Gastroesophageal sphincter (tissue), 4 donors: ENCODE measurements at regions not wholly inside any gene's neighbourhood (a gene's known extent, or its start where the extent isn't known, plus 50 kb on each side); places are given as distances from the start of the nearest gene placed in this dataset.
"Not testable (repeated sequence)": the region's sequence is repeated elsewhere in the genome, so short reads cannot be mapped to it uniquely, and the experiment has no call there.

Experiments used
- ATAC-seq: fragments of 150-250 bp; one replicate; pipeline ENCODE4 v1.9.1; 2016; ENCODE audit warnings: mild to moderate bottlenecking, moderate library complexity
- H3K27ac ChIP-seq, 4 donors: fragments of 200-600 bp; sonication (generic) in 3 of 4; 1 replicate in 3 of 4; 2 replicates in 1 of 4; pipeline ENCODE4 v1.5.1; 2016 to 2019
- H3K27me3 ChIP-seq: fragments of 200-600 bp; sonication (generic); one replicate; pipeline ENCODE4 v1.5.1; 2019
- H3K36me3 ChIP-seq, 2 donors: fragments of 200-600 bp; sonication (generic); one replicate each; pipeline ENCODE4 v1.5.1; 2019; ENCODE audit warnings: control low read depth in 1 of 2
- H3K4me1 ChIP-seq, 3 donors: fragments of 200-600 bp; sonication (generic); 1 replicate in 2 of 3; 2 replicates in 1 of 3; pipeline ENCODE4 v1.5.1; 2016 to 2019; ENCODE audit warnings: control low read depth in 2 of 3
- H3K4me3 ChIP-seq, 2 donors: fragments of 200-600 bp; sonication (generic); one replicate each; pipeline ENCODE4 v1.5.1; 2019; ENCODE audit warnings: mild to moderate bottlenecking in 1 of 2, moderate library complexity in 1 of 2
- H3K9me3 ChIP-seq, 3 donors: fragments of 200-600 bp; sonication (generic); one replicate each; pipeline ENCODE4 v1.5.1; 2017 to 2019; ENCODE audit warnings: control low read depth in 2 of 3
- CTCF ChIP-seq, 4 experiments: fragments of 200-600 bp in 2 of 4; fragments of 450-650 bp in 2 of 4; sonication (generic) in 1 of 4; IDR thresholded peaks; one replicate each; pipeline ENCODE4 v1.5.1; 2017 to 2019; ENCODE audit warnings: antibody characterized with exemption in 4 of 4, mild to moderate bottlenecking in 2 of 4, moderate library complexity in 2 of 4
- EP300 ChIP-seq: sonication (generic); formaldehyde crosslinking; IDR thresholded peaks from one replicate; pipeline ENCODE4 v1.6.1; 2017; ENCODE audit warnings: antibody characterized with exemption, mild to moderate bottlenecking
- POLR2A ChIP-seq, 2 donors: fragments of 450-650 bp; IDR thresholded peaks; one replicate each; pipeline ENCODE4 v1.6.1; 2017; ENCODE audit warnings: antibody characterized with exemption in 2 of 2, mild to moderate bottlenecking in 2 of 2, moderate library complexity in 1 of 2
- POLR2AphosphoS5 ChIP-seq: sonication (generic); formaldehyde crosslinking; IDR thresholded peaks from one replicate; pipeline ENCODE4 v1.6.1; 2017; ENCODE audit warnings: antibody characterized with exemption
- WGBS, 2 donors: methylation state at CpG; one replicate each; pipeline ENCODE4 v1.1.5; 2018; ENCODE audit warnings: low coverage in 1 of 2; 5-methylcytosine and 5-hydroxymethylcytosine counted together

- Histone ChIP-seq H3K4me3 (no peak overlapping the region), H3K27ac (no peak overlapping the region), H3K36me3 (peaks cover 0 to 26% of the 10 kb centered on the region in 2 donors), H3K9me3 (no peaks in the 10 kb centered on the region), H3K27me3 (no peaks in the 10 kb centered on the region), H3K4me1 (no peaks in the 10 kb centered on the region)
- TF ChIP-seq EP300: no peak
- TF ChIP-seq CTCF (IDR thresholded peaks at IDR 0.05): no peak
- TF ChIP-seq POLR2AphosphoS5: no peak
- no peak for TF ChIP-seq POLR2A (IDR thresholded peaks at IDR 0.05)
- ATAC-seq: no peak
- 89% methylated on average over 5 of the region's 13 CpGs for WGBS, 2 donors
Observed at GRCh38 chr15:31502541-31503229, 176.1 kb downstream of the KLF13 start.

- TF ChIP-seq POLR2AphosphoS5: no peak
- TF ChIP-seq CTCF (IDR thresholded peaks at IDR 0.05): no peak
- no peak for TF ChIP-seq POLR2A (IDR thresholded peaks at IDR 0.05)
- no peak for TF ChIP-seq EP300
- Histone ChIP-seq H3K36me3 (peaks cover 0 to 26% of the 10 kb centered on the region in 2 donors), H3K4me3 (no peak overlapping the region), H3K27ac (no peak overlapping the region), H3K4me1 (no peaks in the 10 kb centered on the region), H3K27me3 (no peaks in the 10 kb centered on the region), H3K9me3 (no peaks in the 10 kb centered on the region)
- 80 to 94% methylated on average over 3 to 5 of the region's 6 CpGs for WGBS, 2 donors
- ATAC-seq: no peak
Observed at GRCh38 chr15:31503256-31503655, 176.6 kb downstream of the KLF13 start.

- no peak for TF ChIP-seq CTCF (IDR thresholded peaks at IDR 0.05)
- no peak for TF ChIP-seq POLR2AphosphoS5
- no peak for TF ChIP-seq POLR2A (IDR thresholded peaks at IDR 0.05)
- TF ChIP-seq EP300: no peak
- no peak for ATAC-seq
- Histone ChIP-seq H3K36me3 (peaks cover 0 to 26% of the 10 kb centered on the region in 2 donors), H3K4me1 (no peaks in the 10 kb centered on the region), H3K9me3 (no peaks in the 10 kb centered on the region), H3K27ac (no peak overlapping the region), H3K4me3 (no peak overlapping the region), H3K27me3 (no peaks in the 10 kb centered on the region)
- 80 to 84% methylated on average over 5 to 6 of the region's 17 CpGs for WGBS, 2 donors
Observed at GRCh38 chr15:31503758-31504461, 177.3 kb downstream of the KLF13 start.

GRCh38 chr15:31504462-31504839 is 177.8 kb downstream of the KLF13 start:
- Histone ChIP-seq H3K4me1 (no peaks in the 10 kb centered on the region), H3K4me3 (no peak overlapping the region), H3K9me3 (no peaks in the 10 kb centered on the region), H3K27me3 (no peaks in the 10 kb centered on the region), H3K36me3 (peaks cover 0 to 26% of the 10 kb centered on the region in 2 donors), H3K27ac (no peak overlapping the region)
- no CpG with 5 or more reads among the region's 7 CpGs for WGBS, 2 donors
- ATAC-seq: no peak
- TF ChIP-seq POLR2AphosphoS5: no peak

- H3K4me3 ChIP-seq, H3K27me3 ChIP-seq, H3K4me1 ChIP-seq, H3K9me3 ChIP-seq, H3K27ac ChIP-seq, ATAC-seq: not testable (repeated sequence)
- H3K36me3 ChIP-seq: peaks cover 0 to 14% of the 10 kb centered on the region in 2 donors
- WGBS, 2 donors: 75 to 100% methylated on average over 2 to 5 of the region's 5 CpGs
Observed at GRCh38 chr15:31507573-31507972, 180.9 kb downstream of the KLF13 start.

- TF ChIP-seq POLR2A (IDR thresholded peaks at IDR 0.05) (no peak), EP300 (no peak), CTCF (IDR thresholded peaks at IDR 0.05) (no peak), POLR2AphosphoS5 (no peak)
- Histone ChIP-seq H3K4me1 (no peaks in the 10 kb centered on the region), H3K36me3 (peaks cover 0 to 3% of the 10 kb centered on the region in 2 donors), H3K4me3 (no peak overlapping the region), H3K27ac (no peak overlapping the region), H3K27me3 (no peaks in the 10 kb centered on the region), H3K9me3 (no peaks in the 10 kb centered on the region)
- ATAC-seq: no peak
- 89 to 93% methylated on average over 3 to 10 of the region's 10 CpGs for WGBS, 2 donors
Observed at GRCh38 chr15:31508656-31509055, 182.0 kb downstream of the KLF13 start.
